H1 (cell line): ENCODE measurements at regions not wholly inside any gene's neighbourhood (a gene's known extent, or its start where the extent isn't known, plus 50 kb on each side); places are given as distances from the start of the nearest gene placed in this dataset.

ENCODE experiments used
- CTCF ChIA-PET: fragments of 300-600 bp; sonication (Branson Sonifier 250); formaldehyde crosslinking; loops from one replicate; lab custom pipeline; 2021; ENCODE audit not compliant: partially characterized antibody; lab: Charles Lee
- POLR2A ChIA-PET: fragments of 300-600 bp; sonication (Branson Sonifier 250); formaldehyde crosslinking; loops from one replicate; lab custom pipeline; 2021; ENCODE audit warnings: inconsistent platforms; ENCODE audit not compliant: partially characterized antibody; lab: Charles Lee
- DNase-seq, 2 experiments: peaks; one replicate each; pipeline versions ENCODE4 v3.0.0 to v3.0.0-alpha.2; 2010 to 2022; ENCODE audit warnings: low spot score in 2 of 2, low read depth in 1 of 2, mixed read lengths in 1 of 2
- FAIRE-seq: peaks from 2 replicates; lab custom pipeline; 2011; peaks lifted over from hg19 to GRCh38; lab: Jason Lieb, UNC
- H2AFZ ChIP-seq: 2 replicates; pipeline ENCODE4 v1.8.1; 2012; ENCODE audit warnings: low read length, inconsistent platforms
- H2AK5ac ChIP-seq: 2 replicates; pipeline ENCODE4 v1.6.1; 2013; ENCODE audit warnings: low read depth, low read length
- H2BK120ac ChIP-seq: replicated peaks from 2 replicates; pipeline ENCODE3; 2013; ENCODE audit warnings: low read depth, low read length, inconsistent platforms
- H2BK12ac ChIP-seq: 2 replicates; pipeline ENCODE4 v1.6.1; 2013; ENCODE audit warnings: low read depth, low read length
- H2BK15ac ChIP-seq: 2 replicates; pipeline ENCODE4 v1.6.1; 2013; ENCODE audit warnings: low read length
- H2BK20ac ChIP-seq: 2 replicates; pipeline ENCODE4 v1.6.1; 2013; ENCODE audit warnings: low read length
- H2BK5ac ChIP-seq: 2 replicates; pipeline ENCODE4 v1.6.1; 2013; ENCODE audit warnings: low read depth, low read length
- H3K14ac ChIP-seq: 2 replicates; pipeline ENCODE4 v1.6.1; 2013; ENCODE audit warnings: inconsistent platforms; ENCODE audit not compliant: insufficient read length
- H3K18ac ChIP-seq: 2 replicates; pipeline ENCODE4 v1.6.1; 2013; ENCODE audit warnings: low read length; ENCODE audit errors: extremely low read depth
- H3K23ac ChIP-seq: 2 replicates; pipeline ENCODE4 v1.6.1; 2013; ENCODE audit warnings: inconsistent platforms; ENCODE audit not compliant: insufficient read length
- H3K23me2 ChIP-seq: 2 replicates; pipeline ENCODE4 v1.6.1; 2013; ENCODE audit warnings: low read depth, low read length
- H3K27ac ChIP-seq: 2 replicates; pipeline ENCODE4 v1.6.1; 2011; ENCODE audit warnings: low read depth, low read length, inconsistent platforms
- H3K27me3 ChIP-seq, 4 experiments: replicated peaks in 1 of 4; 1 replicate in 1 of 4; 2 replicates in 3 of 4; pipeline versions ENCODE4 v1.6.1 to v1.8.1; 2011 to 2013; ENCODE audit warnings: low read length in 3 of 4, mild to moderate bottlenecking in 3 of 4, inconsistent platforms in 2 of 4, mixed read lengths in 2 of 4, moderate library complexity in 1 of 4; ENCODE audit not compliant: control insufficient read depth in 3 of 4, insufficient read depth in 3 of 4; ENCODE audit errors: extremely low read depth in 1 of 4
- H3K36me3 ChIP-seq, 4 experiments: 2 replicates each; pipeline versions ENCODE4 v1.6.1 to v1.8.1; 2011 to 2013; ENCODE audit warnings: mild to moderate bottlenecking in 4 of 4, low read length in 3 of 4, moderate library complexity in 2 of 4, control low read depth in 1 of 4, inconsistent platforms in 1 of 4; ENCODE audit not compliant: insufficient read depth in 4 of 4, control insufficient read depth in 2 of 4
- H3K4ac ChIP-seq: replicated peaks from 2 replicates; pipeline ENCODE3; 2013; ENCODE audit warnings: low read length, low read depth, mixed read lengths, inconsistent platforms; ENCODE audit not compliant: insufficient read length
- H3K4me1 ChIP-seq, 4 experiments: replicated peaks in 1 of 4; 1 replicate in 1 of 4; 2 replicates in 3 of 4; pipeline versions ENCODE4 v1.6.1 to v1.8.1; 2011 to 2013; ENCODE audit warnings: low read length in 3 of 4, inconsistent platforms in 2 of 4, mixed read lengths in 1 of 4; ENCODE audit not compliant: insufficient read depth in 4 of 4, control insufficient read depth in 3 of 4
- H3K4me2 ChIP-seq, 2 experiments: 2 replicates each; pipeline versions ENCODE4 v1.6.1 to v1.8.1; 2011 to 2013; ENCODE audit warnings: low read depth in 2 of 2, low read length in 2 of 2, control low read depth in 1 of 2, inconsistent platforms in 1 of 2, mild to moderate bottlenecking in 1 of 2; ENCODE audit not compliant: insufficient read depth in 1 of 2
- H3K4me3 ChIP-seq, 4 experiments: fragments of 200-600, 300-600 bp in 1 of 4; sonication (generic), shearing (Covaris generic), sonication (Bioruptor Twin) in 1 of 4; 2 replicates each; pipeline versions ENCODE4 v1.5.1 to v1.8.1; 2011 to 2016; ENCODE audit warnings: low read length in 4 of 4, low read depth in 3 of 4, control low read depth in 2 of 4, inconsistent platforms in 2 of 4, mild to moderate bottlenecking in 2 of 4, mixed read lengths in 1 of 4, moderate library complexity in 1 of 4; ENCODE audit not compliant: insufficient read depth in 2 of 4; ENCODE audit errors: extremely low read depth in 1 of 4
- H3K56ac ChIP-seq: replicated peaks from 2 replicates; pipeline ENCODE3; 2013; ENCODE audit warnings: low read depth, mild to moderate bottlenecking, mixed read lengths, low read length, inconsistent platforms; ENCODE audit not compliant: insufficient read length
- H3K79me1 ChIP-seq: 2 replicates; pipeline ENCODE4 v1.6.1; 2013; ENCODE audit warnings: low read depth, low read length, control low read depth
- H3K79me2 ChIP-seq, 2 experiments: 2 replicates each; pipeline versions ENCODE4 v1.6.1 to v1.8.1; 2012 to 2013; ENCODE audit warnings: low read length in 2 of 2, mild to moderate bottlenecking in 2 of 2, inconsistent platforms in 1 of 2; ENCODE audit not compliant: insufficient read depth in 2 of 2, control insufficient read depth in 1 of 2
- H3K9ac ChIP-seq, 4 experiments: replicated peaks in 1 of 4; 1 replicate in 1 of 4; 2 replicates in 3 of 4; pipeline versions ENCODE4 v1.6.1 to v1.8.1; 2011 to 2013; ENCODE audit warnings: low read depth in 3 of 4, low read length in 3 of 4, control low read depth in 2 of 4, mild to moderate bottlenecking in 2 of 4, moderate library complexity in 2 of 4, inconsistent platforms in 1 of 4; ENCODE audit errors: extremely low read depth in 1 of 4
- H3K9me3 ChIP-seq, 2 experiments: 2 replicates each; pipeline versions ENCODE4 v1.6.1 to v1.8.1; 2012 to 2013; ENCODE audit warnings: mild to moderate bottlenecking in 2 of 2, moderate library complexity in 2 of 2, control low read depth in 1 of 2, inconsistent platforms in 1 of 2, low read depth in 1 of 2, low read length in 1 of 2, mixed read lengths in 1 of 2; ENCODE audit not compliant: insufficient read depth in 2 of 2
- H4K20me1 ChIP-seq, 2 experiments: replicated peaks in 1 of 2; 2 replicates each; pipeline versions ENCODE3 to v1.8.1; 2011 to 2013; ENCODE audit warnings: inconsistent platforms in 2 of 2, low read length in 2 of 2, mild to moderate bottlenecking in 1 of 2; ENCODE audit not compliant: insufficient read depth in 2 of 2, control insufficient read depth in 1 of 2
- H4K5ac ChIP-seq: 2 replicates; pipeline ENCODE4 v1.6.1; 2013; ENCODE audit warnings: low read length, low read depth, mixed read lengths, inconsistent platforms; ENCODE audit not compliant: insufficient read length
- H4K8ac ChIP-seq: 2 replicates; pipeline ENCODE4 v1.8.0; 2013; ENCODE audit warnings: mild to moderate bottlenecking, moderate library complexity, low read length, inconsistent platforms; ENCODE audit not compliant: insufficient read depth; ENCODE audit errors: extremely low read depth
- H4K91ac ChIP-seq: replicated peaks from 2 replicates; pipeline ENCODE3; 2013; ENCODE audit warnings: low read length, mixed read lengths, inconsistent platforms; ENCODE audit not compliant: insufficient read length
- CHD2 ChIP-seq: IDR thresholded peaks from 2 replicates; pipeline ENCODE4 v1.6.1; 2012; ENCODE audit warnings: low read length, improper control_type of control experiment
- HDAC2 ChIP-seq, 2 experiments: fragments of 300-600 bp in 1 of 2; sonication (generic) in 1 of 2; IDR thresholded peaks; 2 replicates each; pipeline ENCODE4 v1.6.1; 2011 to 2012; ENCODE audit warnings: low read depth in 2 of 2, low read length in 2 of 2, mild to moderate bottlenecking in 2 of 2, moderate library complexity in 2 of 2, borderline replicate concordance in 1 of 2, inconsistent platforms in 1 of 2
- POLR2AphosphoS5 ChIP-seq: IDR thresholded peaks from 2 replicates; pipeline ENCODE4 v1.6.1; 2011; ENCODE audit warnings: low read depth, low read length
- SRF ChIP-seq: IDR thresholded peaks from 2 replicates; pipeline ENCODE4 v1.6.1; 2011; ENCODE audit warnings: mild to moderate bottlenecking, low read depth, low read length, moderate library complexity
- TEAD4 ChIP-seq: IDR thresholded peaks from 2 replicates; pipeline ENCODE4 v1.6.1; 2012; ENCODE audit warnings: low read depth, low read length, inconsistent platforms, mixed read lengths
- ZNF274 ChIP-seq: IDR thresholded peaks from 2 replicates; pipeline ENCODE4 v1.7.0; 2012; ENCODE audit warnings: low read length, borderline replicate concordance; ENCODE audit errors: extremely low read depth
- WGBS, 2 experiments: shearing (Covaris generic) in 1 of 2; methylation state at CpG; one replicate each; pipeline versions ENCODE4 v1.1.6 to v1.1.7; 2013 to 2015; ENCODE audit warnings: low lambda C conversion rate in 2 of 2, mixed read lengths in 2 of 2, inconsistent platforms in 1 of 2, low coverage in 1 of 2, missing lambda C conversion rate in 1 of 2; ENCODE audit not compliant: insufficient replicate concordance in 2 of 2, insufficient coverage in 1 of 2, insufficient read length in 1 of 2; ENCODE audit errors: extremely low coverage in 1 of 2, missing lambda C conversion rate in 1 of 2; 5-methylcytosine and 5-hydroxymethylcytosine counted together

DNA sequence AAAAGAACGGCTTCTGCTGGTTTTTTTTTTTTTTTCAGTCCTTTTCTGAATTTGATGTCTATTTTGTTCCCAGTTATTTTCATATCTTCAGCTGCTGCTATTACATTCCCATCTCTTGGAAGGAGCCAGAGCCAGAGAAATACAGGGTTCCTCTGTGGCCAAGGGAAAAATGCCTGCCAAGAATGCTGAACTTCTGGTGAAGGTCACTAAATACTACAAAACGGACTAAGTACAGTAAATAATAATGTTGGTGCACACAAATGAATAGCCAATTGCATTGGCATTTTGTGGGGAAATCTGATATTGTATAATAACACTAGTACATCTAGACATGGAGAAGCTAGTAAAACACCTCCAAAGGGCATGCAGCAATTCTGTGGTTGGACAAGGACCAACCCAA lies 56.3 kb upstream of the ZEB1 start:
- Histone ChIP-seq H4K20me1 (no peaks in the 10 kb centered on the region), H3K4me2 (no peak overlapping the region), H3K56ac (no peak overlapping the region), H3K27me3 (no peaks in the 10 kb centered on the region), H2BK15ac (no peak overlapping the region), H3K23me2 (no peaks in the 10 kb centered on the region), H3K36me3 (no peaks in the 10 kb centered on the region), H4K5ac (no peak overlapping the region), H3K14ac (no peak overlapping the region), H2AK5ac (no peak overlapping the region), H4K8ac (no peak overlapping the region), H3K9ac (no peak overlapping the region), H3K4ac (no peak overlapping the region), H3K79me1 (no peaks in the 10 kb centered on the region), H2AFZ (no peak overlapping the region), H3K79me2 (no peaks in the 10 kb centered on the region), H2BK120ac (no peak overlapping the region), H4K91ac (no peak overlapping the region), H3K18ac (no peak overlapping the region), H3K4me3 (no peak overlapping the region), H2BK20ac (no peak overlapping the region), H3K9me3 (no peaks in the 10 kb centered on the region), H3K23ac (no peak overlapping the region), H2BK12ac (no peak overlapping the region), H2BK5ac (no peak overlapping the region), H3K27ac (no peak overlapping the region), H3K4me1 (no peaks in the 10 kb centered on the region)
- 92% methylated on average over 2 of the region's 2 CpGs; no CpG with 5 or more reads in 1 of the 2 experiments for WGBS, 2 experiments
- FAIRE-seq: no peak
- POLR2A ChIA-PET: no interaction called here
- CTCF ChIA-PET: interaction anchor here (0.7 kb wide), 1 partner anchor 247 kb away, joined by 3 read pairs; no protein-coding TSS in a partner anchor
- no peak for DNase-seq
- TF ChIP-seq SRF: no peak
- TF ChIP-seq HDAC2 (IDR thresholded peaks at IDR 0.05; ENCODE audit: borderline replicate concordance in 1 of 2, low read depth in 2 of 2, low read length in 2 of 2): no peak
- TF ChIP-seq TEAD4: no peak
- TF ChIP-seq ZNF274: no peak
- TF ChIP-seq CHD2: no peak
- no peak for TF ChIP-seq POLR2AphosphoS5
